Panc1 (cell line): ENCODE measurements at regions not wholly inside any gene's neighbourhood (a gene's known extent, or its start where the extent isn't known, plus 50 kb on each side); places are given as distances from the start of the nearest gene placed in this dataset.

Experiments used
- ATAC-seq: fragments of 200-7000 bp; cut with Tn5 transposase; 2 replicates; pipeline ENCODE4 v1.9.1; 2020; ENCODE audit warnings: mild to moderate bottlenecking, moderate library complexity
- BruUV-seq: library from RNA; stranded (reverse); fragments of 400-500 nt; replicated peaks from 2 replicates; lab custom pipeline; 2021; lab: Mats Ljungman, UMichigan
- CTCF ChIA-PET: fragments of 300-600 bp; sonication (Branson Sonifier 250); formaldehyde crosslinking; loops from one replicate; lab custom pipeline; 2022; ENCODE audit warnings: antibody characterized with exemption; lab: Charles Lee
- POLR2A ChIA-PET: fragments of 300-600 bp; sonication (Branson Sonifier 250); formaldehyde crosslinking; loops from one replicate; lab custom pipeline; 2022; ENCODE audit warnings: antibody characterized with exemption; lab: Charles Lee
- DNase-seq: peaks from one replicate; pipeline ENCODE4 v3.0.0-alpha.2; 2010; ENCODE audit warnings: low read depth, low spot score
- H3K27ac ChIP-seq: 2 replicates; pipeline ENCODE4 v1.5.1; 2011; ENCODE audit warnings: mild to moderate bottlenecking, low read length, inconsistent platforms
- H3K27me3 ChIP-seq: fragments of 200-500 bp; sonication (Bioruptor generic); 2 replicates; pipeline ENCODE4 v1.6.0; 2014; ENCODE audit warnings: low read length, inconsistent platforms; ENCODE audit not compliant: control insufficient read depth, insufficient read depth
- H3K36me3 ChIP-seq: fragments of 200-500 bp; sonication (Bioruptor generic); 2 replicates; pipeline ENCODE4 v1.5.1; 2014; ENCODE audit warnings: inconsistent platforms, mild to moderate bottlenecking, low read length, moderate library complexity; ENCODE audit not compliant: control insufficient read depth, insufficient read depth
- H3K4me1 ChIP-seq: 2 replicates; pipeline ENCODE4 v1.5.1; 2011; ENCODE audit warnings: inconsistent platforms, mild to moderate bottlenecking, low read length, moderate library complexity; ENCODE audit not compliant: control insufficient read depth, insufficient read depth
- H3K4me3 ChIP-seq, 2 experiments: 2 replicates each; pipeline ENCODE4 v1.5.1; 2011 to 2012; ENCODE audit warnings: low read depth in 2 of 2, low read length in 2 of 2, mild to moderate bottlenecking in 2 of 2, inconsistent platforms in 1 of 2, moderate library complexity in 1 of 2
- H3K9me3 ChIP-seq: fragments of 200-500 bp; sonication (Bioruptor generic); 2 replicates; pipeline ENCODE4 v1.5.1; 2014; ENCODE audit warnings: low read depth, mild to moderate bottlenecking, inconsistent platforms, low read length, moderate library complexity; ENCODE audit not compliant: control insufficient read depth, insufficient read depth
- POLR2AphosphoS5 ChIP-seq: IDR thresholded peaks from 2 replicates; pipeline ENCODE4 v1.6.1; 2012; ENCODE audit warnings: mild to moderate bottlenecking, low read depth, low read length, moderate library complexity
- SIN3A ChIP-seq: IDR thresholded peaks from 2 replicates; pipeline ENCODE4 v1.6.1; 2012; ENCODE audit warnings: low read depth, mild to moderate bottlenecking, low read length, moderate library complexity, borderline replicate concordance; ENCODE audit not compliant: insufficient read depth
- TCF7L2 ChIP-seq: IDR thresholded peaks from 2 replicates; pipeline ENCODE4 v1.6.1; 2011; ENCODE audit warnings: mild to moderate bottlenecking, low read depth, low read length, inconsistent platforms
- in situ Hi-C: cut with HindIII; loops from 2 replicates; pipeline ENCODE4 v1.10.0; 2016; ENCODE audit warnings: low sequenced_read_pairs, low pct_unique_long_range_greater_than_20kb
- intact Hi-C: fragments of 100-400 bp; cut with micrococcal nuclease; formaldehyde crosslinking; loops from one replicate; pipeline ENCODE4 v1.10.0; 2022; ENCODE audit not compliant: unreplicated experiment
- TF ChIP-seq, protein P1 (sequence below): fragments of 450-650 bp; IDR thresholded peaks from 2 replicates; pipeline ENCODE4 v1.5.1; 2017; ENCODE audit warnings: mild to moderate bottlenecking
- TF ChIP-seq, protein P2 (sequence below), 2 experiments: IDR thresholded peaks; 2 replicates each; pipeline ENCODE4 v1.6.1; 2011 to 2012; ENCODE audit warnings: low read depth in 2 of 2, control low read depth in 1 of 2, low read length in 1 of 2, mild to moderate bottlenecking in 1 of 2, moderate library complexity in 1 of 2; ENCODE audit not compliant: insufficient read depth in 1 of 2

GRCh38 chr7:131620673-131621609 is 64.5 kb upstream of the PODXL start:
- TF ChIP-seq, protein P1, sequence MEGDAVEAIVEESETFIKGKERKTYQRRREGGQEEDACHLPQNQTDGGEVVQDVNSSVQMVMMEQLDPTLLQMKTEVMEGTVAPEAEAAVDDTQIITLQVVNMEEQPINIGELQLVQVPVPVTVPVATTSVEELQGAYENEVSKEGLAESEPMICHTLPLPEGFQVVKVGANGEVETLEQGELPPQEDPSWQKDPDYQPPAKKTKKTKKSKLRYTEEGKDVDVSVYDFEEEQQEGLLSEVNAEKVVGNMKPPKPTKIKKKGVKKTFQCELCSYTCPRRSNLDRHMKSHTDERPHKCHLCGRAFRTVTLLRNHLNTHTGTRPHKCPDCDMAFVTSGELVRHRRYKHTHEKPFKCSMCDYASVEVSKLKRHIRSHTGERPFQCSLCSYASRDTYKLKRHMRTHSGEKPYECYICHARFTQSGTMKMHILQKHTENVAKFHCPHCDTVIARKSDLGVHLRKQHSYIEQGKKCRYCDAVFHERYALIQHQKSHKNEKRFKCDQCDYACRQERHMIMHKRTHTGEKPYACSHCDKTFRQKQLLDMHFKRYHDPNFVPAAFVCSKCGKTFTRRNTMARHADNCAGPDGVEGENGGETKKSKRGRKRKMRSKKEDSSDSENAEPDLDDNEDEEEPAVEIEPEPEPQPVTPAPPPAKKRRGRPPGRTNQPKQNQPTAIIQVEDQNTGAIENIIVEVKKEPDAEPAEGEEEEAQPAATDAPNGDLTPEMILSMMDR: no peak
- TF ChIP-seq TCF7L2 (no peak), SIN3A (no peak), POLR2AphosphoS5 (no peak)
- TF ChIP-seq, protein P2, sequence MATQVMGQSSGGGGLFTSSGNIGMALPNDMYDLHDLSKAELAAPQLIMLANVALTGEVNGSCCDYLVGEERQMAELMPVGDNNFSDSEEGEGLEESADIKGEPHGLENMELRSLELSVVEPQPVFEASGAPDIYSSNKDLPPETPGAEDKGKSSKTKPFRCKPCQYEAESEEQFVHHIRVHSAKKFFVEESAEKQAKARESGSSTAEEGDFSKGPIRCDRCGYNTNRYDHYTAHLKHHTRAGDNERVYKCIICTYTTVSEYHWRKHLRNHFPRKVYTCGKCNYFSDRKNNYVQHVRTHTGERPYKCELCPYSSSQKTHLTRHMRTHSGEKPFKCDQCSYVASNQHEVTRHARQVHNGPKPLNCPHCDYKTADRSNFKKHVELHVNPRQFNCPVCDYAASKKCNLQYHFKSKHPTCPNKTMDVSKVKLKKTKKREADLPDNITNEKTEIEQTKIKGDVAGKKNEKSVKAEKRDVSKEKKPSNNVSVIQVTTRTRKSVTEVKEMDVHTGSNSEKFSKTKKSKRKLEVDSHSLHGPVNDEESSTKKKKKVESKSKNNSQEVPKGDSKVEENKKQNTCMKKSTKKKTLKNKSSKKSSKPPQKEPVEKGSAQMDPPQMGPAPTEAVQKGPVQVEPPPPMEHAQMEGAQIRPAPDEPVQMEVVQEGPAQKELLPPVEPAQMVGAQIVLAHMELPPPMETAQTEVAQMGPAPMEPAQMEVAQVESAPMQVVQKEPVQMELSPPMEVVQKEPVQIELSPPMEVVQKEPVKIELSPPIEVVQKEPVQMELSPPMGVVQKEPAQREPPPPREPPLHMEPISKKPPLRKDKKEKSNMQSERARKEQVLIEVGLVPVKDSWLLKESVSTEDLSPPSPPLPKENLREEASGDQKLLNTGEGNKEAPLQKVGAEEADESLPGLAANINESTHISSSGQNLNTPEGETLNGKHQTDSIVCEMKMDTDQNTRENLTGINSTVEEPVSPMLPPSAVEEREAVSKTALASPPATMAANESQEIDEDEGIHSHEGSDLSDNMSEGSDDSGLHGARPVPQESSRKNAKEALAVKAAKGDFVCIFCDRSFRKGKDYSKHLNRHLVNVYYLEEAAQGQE (IDR thresholded peaks at IDR 0.05; ENCODE audit: insufficient read depth in 1 of 2, low read depth in 2 of 2, low read length in 1 of 2): no peak
- Histone ChIP-seq H3K4me1 (no peaks in the 10 kb centered on the region; the same call in 1 of the 2 replicates), H3K27me3 (no peaks in the 10 kb centered on the region), H3K4me3 (no peak overlapping the region), H3K9me3 (no peaks in the 10 kb centered on the region), H3K27ac (no peak overlapping the region), H3K36me3 (no peaks in the 10 kb centered on the region)
- ATAC-seq: peak; percentile 74
- no TSS peak for BruUV-seq
- in situ Hi-C loops: no loop called here
- ChIA-PET CTCF (no interaction called here), POLR2A (no interaction called here)
- DNase-seq: no peak
- intact Hi-C loops: no loop called here

DNA sequence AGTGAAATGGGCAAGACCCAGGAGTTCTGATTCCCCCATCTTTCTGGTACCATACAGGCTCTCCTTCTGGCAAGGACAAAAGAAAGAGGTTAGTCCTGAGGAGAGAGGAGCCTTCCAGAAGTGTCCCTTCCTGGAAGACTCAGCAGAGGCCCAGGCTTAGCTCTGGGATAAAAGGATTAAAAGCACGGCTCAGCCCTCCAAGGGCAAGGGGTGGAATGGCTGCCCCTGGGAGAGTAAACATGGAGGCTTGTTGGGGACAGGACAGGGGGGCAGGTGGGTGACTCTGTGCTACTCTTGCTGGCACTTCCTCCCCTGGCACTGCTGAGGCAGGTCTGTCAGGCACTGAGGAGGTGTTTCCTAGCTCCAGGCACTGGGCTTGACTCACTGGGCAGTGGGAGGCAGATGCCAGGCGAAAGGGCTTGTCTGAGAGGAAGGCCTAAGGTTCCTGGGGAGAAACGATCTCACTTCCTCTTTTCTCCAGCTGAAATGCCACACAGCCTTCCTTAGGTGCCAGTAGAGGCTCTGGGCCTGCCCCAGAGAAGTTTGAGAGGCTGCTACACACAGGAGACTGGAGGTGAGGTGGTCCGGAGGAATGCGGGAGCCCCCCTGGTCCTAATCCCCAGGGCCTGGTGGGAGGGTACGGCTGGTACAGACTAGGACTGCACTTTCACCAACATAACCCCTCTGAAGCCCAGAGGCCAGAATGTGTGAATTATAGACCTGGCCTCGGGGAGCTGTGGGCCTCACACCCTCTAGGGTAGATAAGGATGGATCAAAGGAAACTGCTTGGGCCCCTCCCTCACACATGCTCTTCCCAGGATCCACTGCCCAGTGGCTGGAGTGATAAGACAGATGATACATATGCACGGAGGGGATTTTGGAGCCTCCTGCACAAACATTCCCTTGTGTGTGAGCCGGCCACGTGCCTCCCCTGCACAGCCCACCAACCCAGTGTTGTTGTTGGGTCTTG is 63.2 kb upstream of the PODXL start:
- intact Hi-C loops: no loop called here
- no peak for DNase-seq
- no peak overlapping the region for H3K27ac ChIP-seq

More for the DNA sequence above, 63.2 kb upstream of the PODXL start:
- Histone ChIP-seq H3K36me3 (no peaks in the 10 kb centered on the region), H3K27me3 (no peaks in the 10 kb centered on the region), H3K4me1 (no peaks in the 10 kb centered on the region), H3K9me3 (no peaks in the 10 kb centered on the region), H3K4me3 (no peak overlapping the region)
- in situ Hi-C loops: no loop called here
- no TSS peak for BruUV-seq
- TF ChIP-seq, protein P2 (IDR thresholded peaks at IDR 0.05; ENCODE audit: insufficient read depth in 1 of 2, low read depth in 2 of 2, low read length in 1 of 2): no peak
- TF ChIP-seq, protein P1: no peak
- TF ChIP-seq POLR2AphosphoS5 (no peak), SIN3A (no peak), TCF7L2 (no peak)
- ATAC-seq: peak; percentile 39
- ChIA-PET POLR2A (no interaction called here), CTCF (no interaction called here)
